Stimulated activated CD8-positive, alpha-beta memory T cell treated with anti-CD3 and anti-CD28 coated beads, Interleukin-15, amount 100 ng/mL, for 1 hour (primary cell): ENCODE measurements at regions not wholly inside any gene's neighbourhood (a gene's known extent, or its start where the extent isn't known, plus 50 kb on each side); places are given as distances from the start of the nearest gene placed in this dataset.
"Not testable (repeated sequence)": the region's sequence is repeated elsewhere in the genome, so short reads cannot be mapped to it uniquely, and the experiment has no call there.

ENCODE experiments used
- DNase-seq: peaks from one replicate; pipeline ENCODE4 v3.0.0-alpha.2; 2020; ENCODE audit warnings: low read depth

- DNase-seq = no peak
Observed at GRCh38 chr16:17013038-17013437, 457.7 kb downstream of the XYLT1 start.

GRCh38 chr16:17014484-17015121, 456.2 kb downstream of the XYLT1 start:
- DNase-seq = no peak

GRCh38 chr16:17015702-17016101, 455.1 kb downstream of the XYLT1 start:
- no peak for DNase-seq

GRCh38 chr16:17017442-17017841, 453.3 kb downstream of the XYLT1 start:
- DNase-seq = no peak

GRCh38 chr16:17018585-17018939, 452.2 kb downstream of the XYLT1 start:
- DNase-seq = no peak

GRCh38 chr16:17019366-17019765, 451.4 kb downstream of the XYLT1 start:
- no peak for DNase-seq

GRCh38 chr16:17023606-17024005, 447.2 kb downstream of the XYLT1 start:
- no peak for DNase-seq

- DNase-seq = no peak
Observed at GRCh38 chr16:17024514-17024913, 446.2 kb downstream of the XYLT1 start.

- DNase-seq = no peak
Observed at GRCh38 chr16:17026600-17027242, 444.0 kb downstream of the XYLT1 start.

GRCh38 chr16:17027488-17028129, 443.2 kb downstream of the XYLT1 start:
- DNase-seq = no peak

GRCh38 chr16:17029602-17030350, 441.0 kb downstream of the XYLT1 start:
- DNase-seq = no peak

GRCh38 chr16:17031484-17032268, 439.1 kb downstream of the XYLT1 start:
- DNase-seq = no peak

- no peak for DNase-seq
Observed at GRCh38 chr16:17032332-17032731, 438.4 kb downstream of the XYLT1 start.

GRCh38 chr16:17034477-17035252, 436.1 kb downstream of the XYLT1 start:
- no peak for DNase-seq

GRCh38 chr16:17037499-17037898, 433.3 kb downstream of the XYLT1 start:
- DNase-seq = no peak

- no peak for DNase-seq
Observed at GRCh38 chr16:17038415-17038814, 432.3 kb downstream of the XYLT1 start.

- not testable (repeated sequence) for DNase-seq
Observed at GRCh38 chr16:17049109-17049508, 421.7 kb downstream of the XYLT1 start.

GRCh38 chr16:17050468-17050867, 420.3 kb downstream of the XYLT1 start:
- no peak for DNase-seq
